ENCODE measurements at regions not wholly inside any gene's neighbourhood (a gene's known extent, or its start where the extent isn't known, plus 50 kb on each side); places are given as distances from the start of the nearest gene placed in this dataset.

DNA sequence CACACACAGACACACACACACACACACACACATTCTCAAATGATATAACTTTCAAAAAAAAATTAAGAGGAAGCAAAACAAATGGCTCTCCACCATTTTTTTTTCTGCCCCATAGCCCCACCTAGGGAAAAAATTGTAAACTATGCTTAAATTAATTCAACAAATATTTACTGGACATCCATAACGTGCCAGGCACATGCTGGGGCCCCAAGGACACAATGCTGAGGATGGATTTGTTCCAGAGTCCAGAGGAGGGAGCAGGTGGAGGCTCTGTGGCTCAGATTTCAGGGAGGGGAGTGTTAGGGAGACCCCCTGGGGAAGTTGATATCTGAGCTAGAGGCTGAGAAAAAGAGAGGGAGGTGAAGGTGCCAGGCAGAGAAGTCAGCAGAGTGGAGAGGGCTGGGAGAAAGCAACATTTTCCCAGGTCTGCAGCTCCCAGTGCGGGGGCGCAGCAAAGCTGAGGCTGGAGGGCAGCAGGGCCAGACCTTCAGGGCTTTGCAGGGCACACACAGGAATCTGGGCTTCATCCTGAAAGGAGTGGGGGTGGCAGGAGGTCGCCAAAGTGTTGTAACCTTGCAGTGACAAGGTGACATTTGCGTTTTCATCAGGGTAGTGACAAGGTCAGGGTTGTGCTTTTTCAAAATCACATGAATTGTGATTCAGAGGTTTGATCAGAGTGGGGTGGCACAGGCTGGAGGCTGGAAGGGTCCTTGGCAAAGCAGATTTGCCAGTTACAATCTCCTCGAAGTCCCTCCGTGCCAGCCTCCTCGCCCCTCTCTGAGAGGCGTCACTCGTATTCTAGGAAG is 261.6 kb downstream of the WDR11 start:
- H2AFZ ChIP-seq (ENCODE audit: low read depth, low read length): no peak overlapping the region
- H3K79me2 ChIP-seq (replicated peaks; ENCODE audit: insufficient read depth, low read length): no peaks in the 10 kb centered on the region
- TF ChIP-seq, protein P1, sequence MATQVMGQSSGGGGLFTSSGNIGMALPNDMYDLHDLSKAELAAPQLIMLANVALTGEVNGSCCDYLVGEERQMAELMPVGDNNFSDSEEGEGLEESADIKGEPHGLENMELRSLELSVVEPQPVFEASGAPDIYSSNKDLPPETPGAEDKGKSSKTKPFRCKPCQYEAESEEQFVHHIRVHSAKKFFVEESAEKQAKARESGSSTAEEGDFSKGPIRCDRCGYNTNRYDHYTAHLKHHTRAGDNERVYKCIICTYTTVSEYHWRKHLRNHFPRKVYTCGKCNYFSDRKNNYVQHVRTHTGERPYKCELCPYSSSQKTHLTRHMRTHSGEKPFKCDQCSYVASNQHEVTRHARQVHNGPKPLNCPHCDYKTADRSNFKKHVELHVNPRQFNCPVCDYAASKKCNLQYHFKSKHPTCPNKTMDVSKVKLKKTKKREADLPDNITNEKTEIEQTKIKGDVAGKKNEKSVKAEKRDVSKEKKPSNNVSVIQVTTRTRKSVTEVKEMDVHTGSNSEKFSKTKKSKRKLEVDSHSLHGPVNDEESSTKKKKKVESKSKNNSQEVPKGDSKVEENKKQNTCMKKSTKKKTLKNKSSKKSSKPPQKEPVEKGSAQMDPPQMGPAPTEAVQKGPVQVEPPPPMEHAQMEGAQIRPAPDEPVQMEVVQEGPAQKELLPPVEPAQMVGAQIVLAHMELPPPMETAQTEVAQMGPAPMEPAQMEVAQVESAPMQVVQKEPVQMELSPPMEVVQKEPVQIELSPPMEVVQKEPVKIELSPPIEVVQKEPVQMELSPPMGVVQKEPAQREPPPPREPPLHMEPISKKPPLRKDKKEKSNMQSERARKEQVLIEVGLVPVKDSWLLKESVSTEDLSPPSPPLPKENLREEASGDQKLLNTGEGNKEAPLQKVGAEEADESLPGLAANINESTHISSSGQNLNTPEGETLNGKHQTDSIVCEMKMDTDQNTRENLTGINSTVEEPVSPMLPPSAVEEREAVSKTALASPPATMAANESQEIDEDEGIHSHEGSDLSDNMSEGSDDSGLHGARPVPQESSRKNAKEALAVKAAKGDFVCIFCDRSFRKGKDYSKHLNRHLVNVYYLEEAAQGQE (IDR thresholded peaks at IDR 0.05; ENCODE audit: borderline replicate concordance): no peak
- TF ChIP-seq EP300 (conservative IDR thresholded peaks at IDR 0.05; ENCODE audit: poor library complexity, severe bottlenecking) (no peak), RAD21 (conservative IDR thresholded peaks at IDR 0.05) (no peak), TAF1 (IDR thresholded peaks at IDR 0.05; ENCODE audit: low read depth) (no peak), MXI1 (conservative IDR thresholded peaks at IDR 0.05; ENCODE audit: poor library complexity, severe bottlenecking) (no peak), EZH2 (IDR thresholded peaks at IDR 0.05; ENCODE audit: borderline replicate concordance, insufficient read depth, low read length, poor library complexity, severe bottlenecking) (no peak), POLR2AphosphoS5 (IDR thresholded peaks at IDR 0.05) (no peak), SMC3 (conservative IDR thresholded peaks at IDR 0.05; ENCODE audit: poor library complexity) (no peak)
- TF ChIP-seq, protein P2, sequence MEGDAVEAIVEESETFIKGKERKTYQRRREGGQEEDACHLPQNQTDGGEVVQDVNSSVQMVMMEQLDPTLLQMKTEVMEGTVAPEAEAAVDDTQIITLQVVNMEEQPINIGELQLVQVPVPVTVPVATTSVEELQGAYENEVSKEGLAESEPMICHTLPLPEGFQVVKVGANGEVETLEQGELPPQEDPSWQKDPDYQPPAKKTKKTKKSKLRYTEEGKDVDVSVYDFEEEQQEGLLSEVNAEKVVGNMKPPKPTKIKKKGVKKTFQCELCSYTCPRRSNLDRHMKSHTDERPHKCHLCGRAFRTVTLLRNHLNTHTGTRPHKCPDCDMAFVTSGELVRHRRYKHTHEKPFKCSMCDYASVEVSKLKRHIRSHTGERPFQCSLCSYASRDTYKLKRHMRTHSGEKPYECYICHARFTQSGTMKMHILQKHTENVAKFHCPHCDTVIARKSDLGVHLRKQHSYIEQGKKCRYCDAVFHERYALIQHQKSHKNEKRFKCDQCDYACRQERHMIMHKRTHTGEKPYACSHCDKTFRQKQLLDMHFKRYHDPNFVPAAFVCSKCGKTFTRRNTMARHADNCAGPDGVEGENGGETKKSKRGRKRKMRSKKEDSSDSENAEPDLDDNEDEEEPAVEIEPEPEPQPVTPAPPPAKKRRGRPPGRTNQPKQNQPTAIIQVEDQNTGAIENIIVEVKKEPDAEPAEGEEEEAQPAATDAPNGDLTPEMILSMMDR (IDR thresholded peaks at IDR 0.05; ENCODE audit: poor library complexity, severe bottlenecking): no peak
- H3F3A ChIP-seq (ENCODE audit: insufficient read depth, low read length, poor library complexity, severe bottlenecking): no peaks in the 10 kb centered on the region
- H4K20me1 ChIP-seq (ENCODE audit: insufficient read depth): no peaks in the 10 kb centered on the region
- no peaks in the 10 kb centered on the region for H3K36me3 ChIP-seq (ENCODE audit: insufficient read depth, low read length)
- no peak overlapping the region for H3K9ac ChIP-seq (ENCODE audit: low read length)
- no peak overlapping the region for H3K4me2 ChIP-seq (ENCODE audit: low read length)
- no peak overlapping the region for H3K4me3 ChIP-seq (ENCODE audit: low read length)
- no peak overlapping the region for H3K27ac ChIP-seq (ENCODE audit: low read length)
- no peaks in the 10 kb centered on the region for H3K27me3 ChIP-seq (ENCODE audit: insufficient read depth, low read depth, low read length)
- no peaks in the 10 kb centered on the region for H3K9me2 ChIP-seq (ENCODE audit: insufficient read depth, low read length)
- H3K9me3 ChIP-seq (ENCODE audit: low read length): no peaks in the 10 kb centered on the region

- H3K9ac ChIP-seq (ENCODE audit: low read length): no peak overlapping the region
- no peaks in the 10 kb centered on the region for H3K9me2 ChIP-seq (ENCODE audit: insufficient read depth, low read length)
- H3K36me3 ChIP-seq (ENCODE audit: insufficient read depth, low read length): no peaks in the 10 kb centered on the region
- H3K4me2 ChIP-seq (ENCODE audit: low read length): no peak overlapping the region
- TF ChIP-seq EP300 (conservative IDR thresholded peaks at IDR 0.05; ENCODE audit: poor library complexity, severe bottlenecking): no peak
- TF ChIP-seq POLR2AphosphoS5 (IDR thresholded peaks at IDR 0.05): no peak
- H2AFZ ChIP-seq (ENCODE audit: low read depth, low read length): no peak overlapping the region
- H4K20me1 ChIP-seq (ENCODE audit: insufficient read depth): no peaks in the 10 kb centered on the region
- H3F3A ChIP-seq (ENCODE audit: insufficient read depth, low read length, poor library complexity, severe bottlenecking): no peaks in the 10 kb centered on the region
- H3K27ac ChIP-seq (ENCODE audit: low read length): no peak overlapping the region
- H3K27me3 ChIP-seq (ENCODE audit: insufficient read depth, low read depth, low read length): no peaks in the 10 kb centered on the region
- H3K9me3 ChIP-seq (ENCODE audit: low read length): no peaks in the 10 kb centered on the region
- no peaks in the 10 kb centered on the region for H3K79me2 ChIP-seq (replicated peaks; ENCODE audit: insufficient read depth, low read length)
- H3K4me3 ChIP-seq (ENCODE audit: low read length): no peak overlapping the region
These were observed 262.2 kb downstream of the WDR11 start for GRCh38 chr10:121113385-121113696.
